Activated CD8-positive, alpha-beta memory T cell treated with anti-CD3 and anti-CD28 coated beads for 24 hours (primary cell): ENCODE measurements at regions not wholly inside any gene's neighbourhood (a gene's known extent, or its start where the extent isn't known, plus 50 kb on each side); places are given as distances from the start of the nearest gene placed in this dataset.

ENCODE experiments used
- DNase-seq: peaks from one replicate; pipeline ENCODE4 v3.0.0-alpha.2; 2020

DNA sequence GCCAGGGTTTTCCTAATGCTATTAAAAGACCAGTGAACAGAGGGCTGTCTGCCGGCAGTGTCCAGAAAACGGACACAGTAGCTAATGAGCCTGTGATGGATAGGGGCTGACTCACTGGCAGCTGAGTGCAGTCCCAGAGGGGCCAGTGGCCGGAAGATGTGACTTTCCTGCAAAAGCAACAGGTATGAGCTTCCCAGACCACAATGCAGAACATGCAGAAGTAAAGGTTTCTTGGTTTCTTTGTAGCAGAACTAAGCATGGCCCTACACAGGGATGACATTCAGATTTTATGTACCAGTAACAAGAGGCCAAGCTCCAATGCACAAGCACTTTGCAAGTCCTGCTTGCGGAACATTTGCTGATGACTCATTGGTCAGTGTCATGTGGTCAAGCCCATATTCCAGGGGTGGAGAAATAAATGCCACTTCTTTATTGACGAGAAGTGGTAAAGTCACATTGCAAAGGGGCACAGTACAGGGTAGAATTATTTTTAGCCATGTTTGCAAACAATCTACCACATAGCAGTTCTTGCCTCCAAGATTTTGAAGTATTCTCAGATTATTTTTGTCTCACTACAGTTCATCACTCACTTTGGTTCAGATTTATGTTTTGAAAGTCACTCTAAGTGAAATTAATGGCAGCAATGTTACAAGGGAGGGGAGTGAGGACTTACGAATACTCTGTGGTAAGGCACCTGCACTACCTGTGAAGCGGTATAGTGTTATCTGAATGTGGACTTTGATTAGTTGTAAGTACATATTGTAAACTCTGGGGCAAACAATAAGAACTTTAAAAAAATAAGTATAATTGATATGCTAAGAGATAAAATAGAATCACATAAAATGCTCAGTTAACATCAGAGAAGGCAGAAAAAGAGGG is 263.3 kb downstream of the ABHD5 start:
- no peak for DNase-seq

DNA sequence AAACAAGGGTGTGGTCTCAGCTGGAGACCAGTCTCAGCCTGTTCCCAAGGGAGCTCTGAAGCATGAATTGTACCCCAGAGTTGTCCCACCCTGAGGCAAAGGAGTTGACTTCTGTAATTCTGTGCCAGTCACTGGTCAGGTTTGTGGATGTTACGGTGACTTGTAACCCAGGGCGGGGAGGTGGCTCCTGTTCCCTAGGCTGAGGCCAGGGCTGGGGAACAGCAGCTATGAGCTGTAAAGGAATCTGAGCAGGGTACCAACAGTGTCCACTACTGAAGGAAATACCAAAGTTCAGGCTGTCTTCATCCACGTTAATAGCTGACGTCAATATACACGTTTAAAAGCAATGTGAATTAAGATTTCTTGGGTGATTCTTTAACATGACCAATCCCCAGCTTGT is 266.2 kb downstream of the ABHD5 start:
- no peak for DNase-seq

DNA sequence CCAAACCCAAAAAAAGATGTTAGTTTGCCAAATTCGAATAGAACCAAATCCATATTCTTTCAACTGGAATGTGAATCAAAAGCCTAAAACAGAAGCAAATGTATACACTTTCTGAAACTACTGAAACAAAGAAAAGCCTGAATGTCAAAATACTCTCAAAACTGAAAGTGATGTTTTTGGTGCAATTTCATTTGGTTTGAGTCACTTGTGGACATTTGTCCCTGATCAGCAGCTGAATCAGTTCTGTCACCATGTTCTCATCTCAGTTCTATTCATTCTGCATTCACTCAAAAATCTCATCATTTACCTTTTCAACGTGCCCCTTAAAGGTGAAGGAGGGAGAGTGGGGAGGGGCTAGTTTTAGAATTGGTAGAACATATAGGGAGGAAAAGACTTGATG is 266.8 kb downstream of the ABHD5 start:
- no peak for DNase-seq

DNA sequence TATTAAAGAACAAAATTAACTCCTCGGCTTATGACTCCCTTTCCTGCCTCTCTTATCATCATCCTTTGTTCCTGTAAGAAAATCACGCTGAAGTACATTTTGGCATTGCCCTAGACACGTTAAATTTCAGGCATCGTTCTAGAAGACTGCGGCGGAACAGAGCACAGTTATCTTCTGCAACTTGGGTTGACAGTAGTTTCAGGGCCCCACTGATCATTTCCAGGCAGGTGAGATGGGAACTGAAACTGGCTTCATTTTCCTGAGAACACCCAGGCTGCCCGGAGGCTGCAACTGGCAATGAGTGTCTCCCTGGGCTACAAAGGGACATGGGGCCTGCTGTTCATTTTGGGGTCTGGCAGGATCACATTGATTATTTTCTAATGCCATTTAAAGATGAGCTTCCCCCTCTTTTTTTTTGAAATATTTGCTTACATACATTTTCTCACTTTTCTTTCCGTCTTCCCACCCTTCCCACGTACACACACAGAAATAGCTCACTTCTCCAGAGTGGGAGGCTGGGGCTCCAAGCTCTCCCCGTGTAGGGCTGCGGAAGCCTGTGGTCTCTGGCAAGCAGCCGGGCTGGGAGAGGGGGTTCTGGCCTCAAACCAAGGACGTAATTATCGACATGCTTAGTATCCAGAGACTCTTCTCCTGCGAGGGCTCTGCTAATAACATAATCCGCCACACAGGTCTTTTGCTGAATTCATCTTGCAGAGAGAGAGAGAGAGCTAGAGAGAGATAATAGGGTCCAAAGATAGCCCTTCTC is 267.4 kb downstream of the ABHD5 start:
- no peak for DNase-seq

DNA sequence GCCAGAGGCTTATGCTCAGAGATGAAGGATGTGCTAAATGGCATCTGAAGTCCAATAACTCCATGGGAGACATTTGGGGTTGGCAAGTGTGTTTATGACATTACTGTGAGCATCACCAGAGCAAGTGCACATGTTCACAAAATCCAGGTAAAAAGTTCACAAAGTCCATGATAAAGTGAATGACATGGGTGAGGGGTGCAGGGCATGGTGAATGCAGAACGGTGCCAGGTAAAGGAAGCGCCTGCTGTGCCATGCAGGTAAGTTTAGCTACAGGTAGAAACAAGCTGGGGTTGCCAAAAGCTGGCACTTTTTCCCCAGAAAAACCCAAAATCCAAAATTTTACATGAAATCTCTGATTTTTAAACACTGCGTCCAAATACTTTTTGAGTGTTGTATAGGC is 268.2 kb downstream of the ABHD5 start:
- DNase-seq, result no peak

DNA sequence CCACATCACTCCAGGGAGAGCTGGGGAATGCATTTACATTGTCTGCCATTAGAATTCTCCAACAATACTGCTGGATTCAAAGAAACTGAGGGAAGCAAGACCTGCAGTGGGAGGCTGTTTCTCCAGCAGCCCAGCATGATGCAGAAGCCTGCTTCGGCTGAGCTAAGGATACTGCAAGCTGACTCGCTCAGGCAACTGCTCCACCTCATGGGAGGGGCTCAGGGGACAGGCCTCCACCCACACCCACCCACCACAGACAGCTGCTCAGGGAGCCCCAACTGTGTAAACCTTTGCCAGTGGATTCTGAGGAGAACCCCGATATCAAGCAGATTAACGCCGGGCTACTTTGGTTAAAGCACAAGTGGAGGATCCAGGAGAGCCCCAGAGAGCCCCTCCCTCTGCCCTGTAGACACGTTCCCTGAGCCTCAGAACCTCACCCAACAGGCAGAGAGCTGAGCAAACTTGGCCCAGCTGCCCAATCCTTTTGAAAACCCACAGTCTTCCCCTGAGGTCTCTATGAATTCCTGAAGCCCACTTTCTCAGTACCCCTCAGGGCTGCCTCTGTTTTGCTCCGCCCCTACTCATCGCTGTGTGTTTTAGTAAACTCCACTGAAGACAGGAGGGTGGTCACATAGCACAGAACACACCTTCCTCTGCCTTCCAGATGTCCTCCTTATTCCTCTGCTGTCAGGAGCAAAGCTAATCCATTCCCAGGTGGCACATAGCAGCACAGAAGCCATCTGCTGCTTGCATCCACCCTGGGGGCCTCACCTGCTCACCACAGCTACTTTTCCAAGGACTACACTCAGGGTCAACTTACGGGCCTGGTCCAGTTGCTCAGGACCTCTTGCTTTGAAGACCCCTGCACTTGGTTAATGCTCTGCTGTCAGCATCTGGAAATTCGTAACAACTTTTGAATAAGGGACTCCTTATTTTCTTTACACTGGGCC is 269.0 kb downstream of the ABHD5 start:
- no peak for DNase-seq

DNA sequence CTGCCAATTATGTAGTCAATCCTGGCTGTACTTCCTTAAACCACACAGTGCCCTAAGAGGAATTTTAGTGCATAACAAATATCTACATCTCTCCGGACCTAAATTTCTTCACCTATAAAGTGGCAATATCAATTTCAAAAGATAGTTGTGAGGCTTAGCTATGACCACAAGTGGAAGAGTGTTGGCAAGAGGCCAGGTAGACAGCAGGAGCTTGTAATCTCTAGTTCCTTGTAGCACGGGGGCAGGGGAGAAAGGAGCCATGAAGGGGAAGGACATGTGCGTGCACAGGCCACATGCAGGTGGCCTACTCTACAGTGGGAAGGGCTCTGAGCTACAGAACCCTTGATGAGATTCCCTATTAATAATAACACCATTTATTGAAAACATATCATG is 269.7 kb downstream of the ABHD5 start:
- no peak for DNase-seq

DNA sequence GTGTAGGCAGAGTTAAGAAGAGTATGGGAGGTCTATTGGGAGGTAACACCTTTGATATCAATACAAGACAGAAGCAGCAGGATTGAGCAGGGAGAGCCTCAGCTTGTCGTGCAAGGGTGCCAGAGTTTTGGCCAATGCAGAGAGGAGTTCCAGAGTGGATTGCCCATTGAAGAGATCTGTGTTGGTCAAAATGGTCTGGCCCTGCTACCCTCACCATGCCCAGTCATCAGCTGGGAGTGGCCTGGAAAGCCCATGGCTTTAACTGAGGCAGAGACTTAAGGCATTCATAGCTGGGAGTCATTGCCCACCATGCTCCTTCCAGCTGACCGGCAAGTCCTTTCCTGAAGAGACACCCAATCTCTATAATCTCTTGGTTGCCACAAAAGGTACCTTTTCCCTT is 271.3 kb downstream of the ABHD5 start:
- no peak for DNase-seq

DNA sequence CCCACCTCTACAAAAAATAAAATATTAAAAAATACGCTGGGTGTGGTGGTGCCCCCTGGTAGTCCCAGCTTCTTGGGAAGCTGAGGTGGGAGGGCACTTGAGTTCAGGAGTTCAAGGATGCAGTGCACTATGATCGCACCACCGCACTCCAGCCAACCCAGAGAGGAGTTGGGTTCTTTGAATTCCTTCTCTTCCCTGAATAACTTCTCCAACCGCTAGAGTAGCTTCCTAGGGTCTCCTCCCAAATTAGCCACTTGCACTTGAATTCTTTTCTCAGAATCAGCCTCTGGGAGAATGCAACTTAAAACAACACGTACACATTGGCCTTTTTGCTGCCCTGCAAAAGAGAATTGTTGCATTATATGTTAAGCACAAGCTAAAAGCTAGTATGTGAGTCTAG is 272.5 kb downstream of the ABHD5 start:
- DNase-seq, result no peak

DNA sequence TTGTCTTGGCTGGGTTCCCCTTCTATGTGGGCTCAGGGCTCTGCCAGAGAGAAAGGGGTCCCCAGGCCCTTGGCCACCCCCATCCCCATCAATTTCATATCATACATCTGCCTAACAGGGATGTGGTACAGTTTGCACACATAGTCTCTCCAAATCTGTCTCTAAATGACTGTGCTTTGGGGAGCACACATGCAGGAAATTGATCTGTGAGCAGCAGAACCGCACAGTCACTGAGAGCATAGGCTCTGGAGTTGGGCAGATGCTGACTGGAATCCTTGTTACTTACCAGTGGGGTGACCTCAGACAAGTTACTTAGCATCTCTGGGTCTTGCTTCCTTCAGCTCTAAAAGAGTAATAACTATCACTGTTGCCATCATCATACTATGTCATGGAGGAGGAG is 273.9 kb downstream of the ABHD5 start:
- DNase-seq, result no peak

DNA sequence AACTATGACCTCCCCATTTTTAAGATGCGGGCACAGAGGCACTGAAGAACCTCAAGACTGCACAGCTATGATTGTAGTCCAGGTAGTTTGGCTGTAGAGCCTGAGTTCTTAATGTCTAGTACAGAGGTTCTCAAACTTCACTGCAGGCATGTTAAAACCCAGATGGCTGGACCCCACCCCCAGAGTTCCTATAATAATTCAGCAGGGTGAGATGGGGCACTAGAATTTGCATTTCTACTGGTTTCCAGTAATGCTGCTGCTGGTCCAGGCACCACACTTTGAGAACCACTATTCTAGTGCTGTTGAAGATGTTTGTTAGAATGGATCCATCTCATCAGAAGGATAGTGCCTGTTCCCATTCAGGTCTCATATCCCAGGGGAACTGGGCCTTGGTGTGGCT is 274.9 kb downstream of the ABHD5 start:
- no peak for DNase-seq

DNA sequence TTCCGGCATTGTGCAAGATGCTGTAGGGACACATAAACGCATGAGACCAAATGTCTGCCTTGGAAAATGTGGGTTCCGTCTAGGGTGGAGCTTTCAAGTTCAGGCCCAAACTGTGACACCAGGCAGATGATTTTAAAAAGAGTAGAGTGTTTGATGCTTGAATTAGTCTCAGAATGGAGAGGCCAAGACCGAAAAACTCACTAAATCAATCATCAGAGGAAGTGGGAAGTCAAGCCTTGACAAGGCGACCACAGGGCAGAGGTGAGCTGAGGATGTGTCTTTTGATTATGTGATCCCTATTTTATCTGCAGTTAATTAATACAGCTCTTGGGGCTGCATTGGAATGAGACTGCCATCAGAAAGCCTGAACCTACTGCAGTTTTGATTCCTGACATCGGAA is 275.4 kb downstream of the ABHD5 start:
- DNase-seq, result no peak

DNA sequence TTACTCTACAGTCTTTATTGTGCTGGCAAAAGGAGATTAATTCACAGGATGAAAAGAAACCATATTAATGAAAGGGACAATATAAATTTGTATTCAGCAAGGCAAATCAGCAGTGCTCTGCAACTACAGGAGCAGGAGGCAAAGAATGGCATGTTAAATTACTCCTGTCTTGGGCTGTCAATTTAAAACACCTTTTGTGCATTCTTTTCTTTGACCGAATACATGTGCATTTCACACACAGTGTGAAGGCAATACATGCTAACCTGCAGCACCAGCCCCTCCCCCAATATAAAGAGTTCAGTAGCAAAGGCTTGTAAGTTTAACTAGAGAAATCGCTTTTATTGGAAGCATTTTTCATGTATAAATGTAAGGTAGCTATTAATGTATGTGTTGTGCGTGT is 275.2 kb upstream of the TOPAZ1 start:
- DNase-seq, result no peak

DNA sequence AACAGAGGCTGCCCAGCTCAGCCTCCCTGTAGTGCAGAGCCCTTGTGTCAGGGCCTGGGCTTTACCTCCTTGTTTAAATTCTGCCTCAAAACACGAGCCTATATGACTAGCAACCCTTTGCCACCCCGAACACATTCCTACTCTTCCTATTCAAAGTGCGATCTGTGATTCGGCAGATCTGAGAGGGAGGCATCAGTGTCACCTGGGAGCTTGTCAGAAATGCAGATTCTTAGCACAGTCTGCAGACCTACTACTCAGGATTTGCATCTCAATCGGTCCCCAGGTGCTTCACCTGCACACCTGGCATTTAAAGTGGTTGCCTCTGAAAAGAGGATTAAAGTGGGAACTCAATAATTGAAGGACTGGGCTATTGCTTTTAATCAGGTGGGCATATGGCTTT is 273.2 kb upstream of the TOPAZ1 start:
- DNase-seq, result no peak

DNA sequence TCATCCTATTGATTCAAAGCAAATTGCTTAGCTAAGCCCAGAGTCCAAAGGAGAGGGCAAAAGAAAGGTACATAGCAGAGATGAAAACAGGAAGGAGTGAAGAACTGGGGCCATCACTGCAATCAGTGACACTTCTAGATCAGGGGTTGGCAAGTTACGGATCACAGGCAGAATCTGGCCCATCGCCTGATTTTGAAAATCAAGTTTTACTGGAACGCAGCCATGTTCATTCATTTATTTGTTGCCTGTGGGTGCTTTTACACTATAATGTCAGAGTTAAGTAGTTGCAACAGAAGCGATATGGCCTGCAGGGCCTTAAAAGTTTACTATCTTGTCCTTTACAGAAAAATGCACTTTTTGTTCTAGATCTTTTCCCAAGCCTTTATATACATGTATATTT is 271.7 kb upstream of the TOPAZ1 start:
- no peak for DNase-seq

DNA sequence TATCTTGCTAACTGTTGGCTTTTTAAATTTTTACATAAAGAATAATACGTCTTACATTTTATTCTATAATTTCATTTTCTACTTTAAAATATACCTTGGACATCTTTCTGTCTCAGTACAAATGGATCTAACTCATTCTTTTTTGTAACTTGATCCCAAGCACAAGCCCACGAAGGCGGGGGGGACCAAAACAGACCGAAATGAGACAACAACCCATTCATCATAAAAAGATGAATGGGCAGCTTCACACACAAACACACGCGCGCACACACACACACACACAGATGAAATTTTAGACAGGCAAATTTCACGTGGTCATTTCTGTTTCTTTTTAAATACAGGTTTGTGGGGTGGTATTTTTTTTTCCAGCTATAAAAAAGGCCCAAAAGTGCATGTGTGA is 271.3 kb upstream of the TOPAZ1 start:
- DNase-seq, result no peak

DNA sequence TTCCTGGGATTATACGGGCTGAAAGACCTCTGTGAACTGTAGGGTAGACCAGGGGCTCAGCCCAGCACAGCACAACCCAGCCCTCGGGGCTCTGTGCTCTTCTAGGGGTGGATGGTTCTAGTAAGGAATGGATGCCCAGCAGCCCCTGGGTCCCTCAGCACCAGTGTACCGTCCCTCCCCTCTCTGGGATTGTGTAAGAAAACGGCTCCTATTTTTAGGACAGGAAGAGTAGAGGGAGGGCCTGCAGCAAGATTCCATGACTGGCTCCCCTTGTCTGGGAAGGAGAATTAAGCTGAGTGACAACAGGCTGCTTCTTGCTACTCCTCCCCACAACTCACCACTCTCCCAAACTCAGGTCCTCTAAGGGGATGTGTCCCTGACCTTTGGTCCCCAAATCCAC is 270.8 kb upstream of the TOPAZ1 start:
- DNase-seq, result no peak

DNA sequence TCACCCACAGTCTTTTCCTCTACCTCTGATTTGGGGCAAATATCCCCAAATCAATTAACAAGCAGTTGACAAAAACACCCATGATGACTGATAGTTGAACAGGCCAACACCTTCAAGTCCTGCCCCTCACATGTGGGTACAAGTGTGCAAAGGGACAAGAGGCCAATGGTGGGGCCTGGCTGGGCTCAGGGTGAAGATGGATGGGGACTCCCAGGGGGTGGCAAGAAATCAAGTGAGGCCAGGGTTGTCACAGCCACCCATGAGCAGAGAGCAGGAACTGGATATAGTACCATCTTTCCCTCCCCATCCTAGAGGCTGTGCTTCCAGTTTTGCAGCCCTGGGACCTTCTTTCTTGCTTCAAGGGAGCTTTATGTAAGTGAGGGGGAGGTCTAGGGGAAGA is 270.2 kb upstream of the TOPAZ1 start:
- DNase-seq, result no peak

DNA sequence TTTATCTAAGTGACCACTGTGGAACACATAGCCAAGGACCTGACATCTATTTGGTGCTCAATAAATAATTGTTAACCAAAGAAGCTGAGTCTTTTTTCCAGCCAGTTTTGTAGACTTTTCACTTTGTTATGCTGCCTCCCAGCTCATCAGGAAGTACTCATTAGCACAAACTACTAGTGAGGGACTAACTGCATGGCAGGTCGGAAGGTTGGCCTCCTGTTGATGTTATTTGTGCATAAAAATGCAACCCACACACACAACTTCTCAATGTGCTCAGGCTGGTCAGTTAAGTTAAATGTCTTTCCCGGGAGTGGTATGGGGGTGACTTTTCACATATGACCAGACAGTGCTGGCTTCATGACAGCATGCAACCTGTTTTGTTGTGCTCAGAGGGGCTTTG is 263.0 kb upstream of the TOPAZ1 start:
- DNase-seq, result no peak

DNA sequence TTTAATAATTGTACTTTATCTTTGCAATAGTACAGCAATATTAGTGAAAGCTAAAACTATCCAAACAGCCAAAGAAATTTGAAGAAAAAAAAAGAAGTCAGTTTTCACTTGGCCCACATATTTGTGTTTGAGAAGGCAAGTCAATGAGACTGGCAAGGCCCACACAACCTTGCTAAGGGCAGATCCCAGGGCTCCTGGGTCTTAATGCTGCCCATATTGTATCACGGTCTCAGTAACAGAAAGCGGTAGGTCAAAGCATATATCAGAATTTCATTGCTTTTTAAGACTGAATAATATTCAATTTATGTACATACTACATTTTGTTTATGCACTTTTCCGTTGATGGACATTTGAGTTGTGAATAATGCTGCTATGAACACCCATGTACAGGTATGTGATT is 262.0 kb upstream of the TOPAZ1 start:
- DNase-seq, result no peak

DNA sequence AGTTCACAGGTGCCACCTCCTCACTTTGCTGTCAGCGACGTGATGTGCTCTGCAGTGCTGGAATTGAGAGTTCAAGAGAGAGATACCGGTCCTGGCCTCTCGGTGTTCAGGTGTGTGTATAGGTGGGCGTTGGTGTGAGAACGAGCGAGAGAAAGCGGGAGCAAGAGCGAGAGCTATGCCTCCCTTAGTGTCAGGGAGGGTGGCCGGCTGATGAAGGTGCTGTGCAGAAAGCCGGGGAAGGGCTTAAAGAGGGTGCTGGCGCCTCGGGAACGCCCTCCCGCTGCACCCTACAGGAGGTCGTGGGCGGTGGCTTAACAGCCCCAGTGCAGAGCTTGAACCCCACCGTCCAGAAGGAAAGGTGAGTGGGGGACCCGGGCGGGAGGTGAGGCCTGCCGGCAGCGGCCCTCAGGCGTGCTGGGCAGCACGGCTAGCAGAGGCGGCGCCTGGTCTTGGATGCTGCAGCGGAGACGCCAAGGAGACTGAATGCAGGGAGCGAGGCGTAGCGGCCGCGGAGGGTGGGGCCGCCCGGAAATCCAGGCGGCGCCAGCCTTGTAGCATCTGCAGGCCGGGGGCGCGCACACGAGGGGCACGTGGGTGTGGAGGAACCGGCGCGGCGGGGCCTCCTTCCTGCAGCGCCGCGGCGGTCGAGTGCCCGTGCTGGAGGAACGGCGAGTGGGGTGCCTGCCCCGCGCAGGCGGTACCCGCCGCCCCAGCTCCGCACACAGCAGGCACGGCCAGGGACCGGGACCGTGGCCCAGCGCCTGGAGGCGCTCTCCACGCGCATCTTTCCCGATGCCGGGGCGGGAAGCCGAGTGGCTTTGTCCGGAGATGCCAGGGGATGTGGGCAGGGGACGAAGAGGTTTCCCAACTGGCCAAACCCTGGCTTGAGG is 246.8 kb upstream of the TOPAZ1 start:
- DNase-seq, result peak; percentile 64
